Panc1 (cell line): ENCODE measurements at regions not wholly inside any gene's neighbourhood (a gene's known extent, or its start where the extent isn't known, plus 50 kb on each side); places are given as distances from the start of the nearest gene placed in this dataset.

ENCODE experiments used
- ATAC-seq: fragments of 200-7000 bp; cut with Tn5 transposase; 2 replicates; pipeline ENCODE4 v1.9.1; 2020; ENCODE audit warnings: mild to moderate bottlenecking, moderate library complexity
- BruUV-seq: library from RNA; stranded (reverse); fragments of 400-500 nt; replicated peaks from 2 replicates; lab custom pipeline; 2021; lab: Mats Ljungman, UMichigan
- CTCF ChIA-PET: fragments of 300-600 bp; sonication (Branson Sonifier 250); formaldehyde crosslinking; loops from one replicate; lab custom pipeline; 2022; ENCODE audit warnings: antibody characterized with exemption; lab: Charles Lee
- POLR2A ChIA-PET: fragments of 300-600 bp; sonication (Branson Sonifier 250); formaldehyde crosslinking; loops from one replicate; lab custom pipeline; 2022; ENCODE audit warnings: antibody characterized with exemption; lab: Charles Lee
- DNase-seq: peaks from one replicate; pipeline ENCODE4 v3.0.0-alpha.2; 2010; ENCODE audit warnings: low read depth, low spot score
- H3K27ac ChIP-seq: 2 replicates; pipeline ENCODE4 v1.5.1; 2011; ENCODE audit warnings: mild to moderate bottlenecking, low read length, inconsistent platforms
- H3K27me3 ChIP-seq: fragments of 200-500 bp; sonication (Bioruptor generic); 2 replicates; pipeline ENCODE4 v1.6.0; 2014; ENCODE audit warnings: low read length, inconsistent platforms; ENCODE audit not compliant: control insufficient read depth, insufficient read depth
- H3K36me3 ChIP-seq: fragments of 200-500 bp; sonication (Bioruptor generic); 2 replicates; pipeline ENCODE4 v1.5.1; 2014; ENCODE audit warnings: inconsistent platforms, mild to moderate bottlenecking, low read length, moderate library complexity; ENCODE audit not compliant: control insufficient read depth, insufficient read depth
- H3K4me1 ChIP-seq: 2 replicates; pipeline ENCODE4 v1.5.1; 2011; ENCODE audit warnings: inconsistent platforms, mild to moderate bottlenecking, low read length, moderate library complexity; ENCODE audit not compliant: control insufficient read depth, insufficient read depth
- H3K4me3 ChIP-seq, 2 experiments: 2 replicates each; pipeline ENCODE4 v1.5.1; 2011 to 2012; ENCODE audit warnings: low read depth in 2 of 2, low read length in 2 of 2, mild to moderate bottlenecking in 2 of 2, inconsistent platforms in 1 of 2, moderate library complexity in 1 of 2
- H3K9me3 ChIP-seq: fragments of 200-500 bp; sonication (Bioruptor generic); 2 replicates; pipeline ENCODE4 v1.5.1; 2014; ENCODE audit warnings: low read depth, mild to moderate bottlenecking, inconsistent platforms, low read length, moderate library complexity; ENCODE audit not compliant: control insufficient read depth, insufficient read depth
- CTCF ChIP-seq: fragments of 450-650 bp; IDR thresholded peaks from 2 replicates; pipeline ENCODE4 v1.5.1; 2017; ENCODE audit warnings: mild to moderate bottlenecking
- POLR2AphosphoS5 ChIP-seq: IDR thresholded peaks from 2 replicates; pipeline ENCODE4 v1.6.1; 2012; ENCODE audit warnings: mild to moderate bottlenecking, low read depth, low read length, moderate library complexity
- REST ChIP-seq, 2 experiments: IDR thresholded peaks; 2 replicates each; pipeline ENCODE4 v1.6.1; 2011 to 2012; ENCODE audit warnings: low read depth in 2 of 2, control low read depth in 1 of 2, low read length in 1 of 2, mild to moderate bottlenecking in 1 of 2, moderate library complexity in 1 of 2; ENCODE audit not compliant: insufficient read depth in 1 of 2
- SIN3A ChIP-seq: IDR thresholded peaks from 2 replicates; pipeline ENCODE4 v1.6.1; 2012; ENCODE audit warnings: low read depth, mild to moderate bottlenecking, low read length, moderate library complexity, borderline replicate concordance; ENCODE audit not compliant: insufficient read depth
- TCF7L2 ChIP-seq: IDR thresholded peaks from 2 replicates; pipeline ENCODE4 v1.6.1; 2011; ENCODE audit warnings: mild to moderate bottlenecking, low read depth, low read length, inconsistent platforms
- in situ Hi-C: cut with HindIII; loops from 2 replicates; pipeline ENCODE4 v1.10.0; 2016; ENCODE audit warnings: low sequenced_read_pairs, low pct_unique_long_range_greater_than_20kb
- intact Hi-C: fragments of 100-400 bp; cut with micrococcal nuclease; formaldehyde crosslinking; loops from one replicate; pipeline ENCODE4 v1.10.0; 2022; ENCODE audit not compliant: unreplicated experiment

- in situ Hi-C loops: no loop called here
- ChIA-PET CTCF (no interaction called here), POLR2A (no interaction called here)
- no TSS peak for BruUV-seq
- Histone ChIP-seq H3K4me1 (no peaks in the 10 kb centered on the region), H3K27me3 (peaks cover 4% of the 10 kb centered on the region; the same call in 1 of the 2 replicates), H3K27ac (no peak overlapping the region), H3K36me3 (no peaks in the 10 kb centered on the region), H3K4me3 (no peak overlapping the region), H3K9me3 (no peaks in the 10 kb centered on the region)
- TF ChIP-seq SIN3A (no peak), TCF7L2 (no peak)
- ATAC-seq (no peak), DNase-seq (no peak)
- intact Hi-C loops: no loop called here
Observed at GRCh38 chr11:127105593-127106541, 105.3 kb upstream of the KIRREL3 start.

- H3K36me3 ChIP-seq: no peaks in the 10 kb centered on the region
- DNase-seq: no peak
- H3K27me3 ChIP-seq: peaks cover 4% of the 10 kb centered on the region; the same call in 1 of the 2 replicates
- in situ Hi-C loops (no loop called here), intact Hi-C loops (no loop called here)
- no peaks in the 10 kb centered on the region for H3K9me3 ChIP-seq
- POLR2A ChIA-PET: no interaction called here
- ATAC-seq: no peak
- no peak for TF ChIP-seq REST (IDR thresholded peaks at IDR 0.05; ENCODE audit: insufficient read depth in 1 of 2, low read depth in 2 of 2, low read length in 1 of 2)
- TF ChIP-seq SIN3A: no peak
- H3K27ac ChIP-seq: no peak overlapping the region
- H3K4me1 ChIP-seq: no peaks in the 10 kb centered on the region
- CTCF ChIA-PET: no interaction called here
- no peak overlapping the region for H3K4me3 ChIP-seq
- no TSS peak for BruUV-seq
Observed at GRCh38 chr11:127103586-127104388, 103.2 kb upstream of the KIRREL3 start.

GRCh38 chr11:127098684-127099083, 98.1 kb upstream of the KIRREL3 start:
- DNase-seq: no peak
- ChIA-PET POLR2A (no interaction called here), CTCF (no interaction called here)
- Histone ChIP-seq H3K4me1 (no peaks in the 10 kb centered on the region), H3K36me3 (no peaks in the 10 kb centered on the region), H3K27me3 (peaks cover 2% of the 10 kb centered on the region; the same call in 1 of the 2 replicates), H3K4me3 (no peak overlapping the region), H3K27ac (no peak overlapping the region), H3K9me3 (no peaks in the 10 kb centered on the region)
- in situ Hi-C loops: no loop called here
- TF ChIP-seq CTCF: no peak
- TF ChIP-seq REST (IDR thresholded peaks at IDR 0.05; ENCODE audit: insufficient read depth in 1 of 2, low read depth in 2 of 2, low read length in 1 of 2): peak; percentile 63 to 66; a peak in 3 of 4 replicates
- TF ChIP-seq POLR2AphosphoS5: no peak
- no peak for TF ChIP-seq SIN3A
- TF ChIP-seq TCF7L2: no peak
- BruUV-seq: no TSS peak
- intact Hi-C loops: no loop called here
- no peak for ATAC-seq
